CD14-positive monocyte (primary cell): ENCODE measurements at regions not wholly inside any gene's neighbourhood (a gene's known extent, or its start where the extent isn't known, plus 50 kb on each side); places are given as distances from the start of the nearest gene placed in this dataset.

Experiments
- DNase-seq, 3 donors: peaks; one replicate each; pipeline ENCODE4 v3.0.0-alpha.2; 2011 to 2022
- H2AFZ ChIP-seq: 2 replicates; pipeline ENCODE4 v1.6.0; 2012; ENCODE audit warnings: mild to moderate bottlenecking, low read depth, low read length, inconsistent platforms; ENCODE audit not compliant: insufficient read depth, poor library complexity, severe bottlenecking
- H3K27ac ChIP-seq, 2 donors: 1 replicate in 1 of 2; 2 replicates in 1 of 2; pipeline ENCODE4 v1.5.1; 2012 to 2013; ENCODE audit warnings: low read length in 2 of 2, control low read depth in 1 of 2, inconsistent platforms in 1 of 2, low read depth in 1 of 2, mild to moderate bottlenecking in 1 of 2
- H3K27me3 ChIP-seq, 2 donors: one replicate each; pipeline versions ENCODE4 v1.6.0 to v1.6.1; 2011 to 2013; ENCODE audit warnings: low read length in 2 of 2; ENCODE audit not compliant: control insufficient read depth in 2 of 2, insufficient read depth in 2 of 2
- H3K36me3 ChIP-seq, 2 donors: replicated peaks in 1 of 2; 1 replicate in 1 of 2; 2 replicates in 1 of 2; pipeline versions ENCODE4 v1.5.1 to v1.6.1; 2012 to 2013; ENCODE audit warnings: low read length in 2 of 2, control low read depth in 1 of 2, inconsistent platforms in 1 of 2, mild to moderate bottlenecking in 1 of 2; ENCODE audit not compliant: insufficient read depth in 2 of 2, control insufficient read depth in 1 of 2
- H3K4me1 ChIP-seq, 2 donors: 1 replicate in 1 of 2; 2 replicates in 1 of 2; pipeline versions ENCODE4 v1.5.1 to v1.6.1; 2012 to 2013; ENCODE audit warnings: low read length in 2 of 2, control low read depth in 1 of 2, inconsistent platforms in 1 of 2, mild to moderate bottlenecking in 1 of 2, moderate library complexity in 1 of 2; ENCODE audit not compliant: insufficient read depth in 2 of 2, control insufficient read depth in 1 of 2
- H3K4me2 ChIP-seq: replicated peaks from 2 replicates; pipeline ENCODE3; 2012; ENCODE audit warnings: low read length, moderate library complexity, mild to moderate bottlenecking; ENCODE audit not compliant: poor library complexity, severe bottlenecking; ENCODE audit errors: extremely low read depth
- H3K4me3 ChIP-seq, 3 experiments: fragments of 200-600 bp in 1 of 3; sonication (generic) in 1 of 3; replicated peaks in 1 of 3; 1 replicate in 2 of 3; 2 replicates in 1 of 3; pipeline ENCODE4 v1.5.1; 2011 to 2013; ENCODE audit warnings: low read length in 3 of 3, mild to moderate bottlenecking in 3 of 3, control low read depth in 2 of 3, low read depth in 2 of 3, inconsistent platforms in 1 of 3, moderate library complexity in 1 of 3
- H3K79me2 ChIP-seq: 2 replicates; pipeline ENCODE4 v1.6.0; 2012; ENCODE audit warnings: mild to moderate bottlenecking, control low read depth, inconsistent platforms, low read length, moderate library complexity; ENCODE audit not compliant: insufficient read depth
- H3K9ac ChIP-seq: 2 replicates; pipeline ENCODE4 v1.6.0; 2017; ENCODE audit warnings: low read length, mild to moderate bottlenecking; ENCODE audit not compliant: insufficient read depth, poor library complexity, severe bottlenecking
- H3K9me3 ChIP-seq, 2 donors: replicated peaks in 1 of 2; 1 replicate in 1 of 2; 2 replicates in 1 of 2; pipeline versions ENCODE4 v1.5.1 to v1.6.1; 2012 to 2013; ENCODE audit warnings: low read length in 2 of 2, control low read depth in 1 of 2; ENCODE audit not compliant: control insufficient read depth in 1 of 2, insufficient read depth in 1 of 2
- H4K20me1 ChIP-seq: 2 replicates; pipeline ENCODE4 v1.6.0; 2012; ENCODE audit warnings: mild to moderate bottlenecking, low read length, control low read depth, moderate library complexity; ENCODE audit not compliant: insufficient read depth
- H3K27ac Mint-ChIP-seq, 7 donors: one replicate each; pipeline ENCODE4 v1.8.0; 2020; ENCODE audit warnings: mild to moderate bottlenecking in 7 of 7, mixed read lengths in 7 of 7, moderate library complexity in 6 of 7, inconsistent platforms in 2 of 7
- H3K27me3 Mint-ChIP-seq, 3 donors: one replicate each; pipeline ENCODE4 v1.8.0; 2021 to 2022; ENCODE audit warnings: low read depth in 3 of 3, mild to moderate bottlenecking in 3 of 3, mixed read lengths in 3 of 3, moderate library complexity in 3 of 3, inconsistent platforms in 1 of 3
- H3K36me3 Mint-ChIP-seq, 2 donors: one replicate each; pipeline ENCODE4 v1.8.0; 2020; ENCODE audit warnings: mixed read lengths in 2 of 2, inconsistent platforms in 1 of 2, mild to moderate bottlenecking in 1 of 2
- H3K4me1 Mint-ChIP-seq: one replicate; pipeline ENCODE4 v1.8.0; 2020; ENCODE audit warnings: mild to moderate bottlenecking, mixed read lengths
- H3K4me3 Mint-ChIP-seq, 2 donors: one replicate each; pipeline ENCODE4 v1.8.0; 2020; ENCODE audit warnings: mild to moderate bottlenecking in 2 of 2, mixed read lengths in 2 of 2, moderate library complexity in 1 of 2
- H3K9me3 Mint-ChIP-seq, 7 donors: one replicate each; pipeline ENCODE4 v1.8.0; 2020 to 2022; ENCODE audit warnings: mixed read lengths in 7 of 7, mild to moderate bottlenecking in 6 of 7, moderate library complexity in 6 of 7, inconsistent platforms in 2 of 7
- CTCF ChIP-seq: fragments of 200-600 bp; IDR thresholded peaks from one replicate; pipeline ENCODE4 v1.8.0; 2022; ENCODE audit warnings: antibody characterized with exemption, mild to moderate bottlenecking
- whole genome bisulfite sequencing: methylation state at CpG from one replicate; pipeline ENCODE4 v1.1.5; 2013; ENCODE audit warnings: missing lambda C conversion rate; ENCODE audit not compliant: insufficient coverage; 5-methylcytosine and 5-hydroxymethylcytosine counted together
- intact Hi-C, 2 donors: fragments of 100-400 bp; cut with micrococcal nuclease; formaldehyde crosslinking; loops; one replicate each; pipeline versions ENCODE4 v1.15.0 to v1.15.1; 2023

DNA sequence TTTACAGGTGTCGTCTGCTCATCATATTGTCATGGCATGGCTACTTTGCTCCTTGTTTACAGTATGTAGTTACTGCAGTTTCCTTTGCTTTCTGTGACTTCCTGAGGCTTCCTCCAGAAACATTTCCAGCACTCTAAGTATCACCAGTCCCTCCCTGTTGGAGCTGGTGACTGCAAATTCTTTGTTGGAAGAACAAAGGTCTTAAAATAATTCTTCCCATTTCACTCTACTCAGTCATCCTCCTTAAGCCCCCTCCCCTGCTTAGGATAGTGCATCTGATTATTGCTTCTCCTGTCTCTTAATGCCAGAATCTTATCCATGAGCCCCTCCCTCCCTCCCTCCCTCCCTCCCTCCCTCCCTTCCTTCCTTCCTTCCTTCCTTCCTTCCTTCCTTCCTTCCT lies 72.0 kb downstream of the C3orf38 start:
- Mint-ChIP-seq H3K27me3 (peaks cover 0 to 2% (median 2%) of the 10 kb centered on the region in 3 donors), H3K9me3 (peaks cover 0 to 3% (median 2%) of the 10 kb centered on the region in 7 donors), H3K4me1 (no peaks in the 10 kb centered on the region), H3K27ac (peak overlapping the region in 1 of 7 donors; percentile 75), H3K36me3 (no peaks in the 10 kb centered on the region), H3K4me3 (no peak overlapping the region)
- H3K9ac ChIP-seq = no peak overlapping the region
- H4K20me1 ChIP-seq = no peaks in the 10 kb centered on the region
- H3K4me2 ChIP-seq = no peak overlapping the region
- H3K27me3 ChIP-seq = no peaks in the 10 kb centered on the region
- H3K9me3 ChIP-seq = no peaks in the 10 kb centered on the region
- intact Hi-C loops = no loop called here
- no peak for TF ChIP-seq CTCF
- H3K79me2 ChIP-seq = no peaks in the 10 kb centered on the region
- no CpG with 5 or more reads among the region's 1 CpG for WGBS
- H3K27ac ChIP-seq = no peak overlapping the region
- no peak overlapping the region for H3K4me3 ChIP-seq
- H3K4me1 ChIP-seq = no peaks in the 10 kb centered on the region
- no peak overlapping the region for H2AFZ ChIP-seq
- no peak for DNase-seq
- H3K36me3 ChIP-seq = no peaks in the 10 kb centered on the region

DNA sequence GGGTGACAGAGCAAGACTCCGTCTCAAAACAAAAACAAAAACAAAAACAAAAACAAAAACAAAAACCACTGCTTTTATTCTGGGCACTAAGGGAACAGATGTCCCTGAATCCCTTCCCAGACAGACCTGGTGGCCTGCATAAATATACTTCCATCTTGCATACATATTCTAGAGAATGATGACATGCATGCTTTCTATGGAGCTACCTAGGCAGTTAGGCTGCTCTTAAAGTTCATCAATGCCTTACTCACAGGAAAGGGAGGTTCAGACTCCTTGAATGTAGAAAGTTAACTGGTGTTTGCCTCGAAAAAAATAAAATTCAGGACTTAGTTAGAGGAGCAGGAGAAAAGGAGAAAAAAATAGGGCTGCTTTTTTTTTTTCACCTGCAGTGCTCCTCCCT lies 72.6 kb downstream of the C3orf38 start:
- Mint-ChIP-seq H3K4me1 (no peaks in the 10 kb centered on the region), H3K4me3 (no peak overlapping the region), H3K27me3 (peaks cover 0 to 2% (median 2%) of the 10 kb centered on the region in 3 donors), H3K9me3 (peaks cover 0 to 3% (median 2%) of the 10 kb centered on the region in 7 donors), H3K36me3 (no peaks in the 10 kb centered on the region), H3K27ac (no peak overlapping the region)
- Histone ChIP-seq H4K20me1 (no peaks in the 10 kb centered on the region), H3K36me3 (no peaks in the 10 kb centered on the region), H3K27me3 (no peaks in the 10 kb centered on the region), H2AFZ (no peak overlapping the region), H3K79me2 (no peaks in the 10 kb centered on the region), H3K4me3 (no peak overlapping the region), H3K4me1 (no peaks in the 10 kb centered on the region), H3K27ac (no peak overlapping the region), H3K4me2 (no peak overlapping the region), H3K9ac (no peak overlapping the region), H3K9me3 (no peaks in the 10 kb centered on the region)
- intact Hi-C loops = no loop called here
- 83% methylated on average over 1 of the region's 2 CpGs for WGBS
- DNase-seq = no peak
- no peak for TF ChIP-seq CTCF
